HepG2 (cell line): ENCODE measurements at regions not wholly inside any gene's neighbourhood (a gene's known extent, or its start where the extent isn't known, plus 50 kb on each side); places are given as distances from the start of the nearest gene placed in this dataset.

Experiments
- ATAC-seq: fragments of 200-7000 bp; cut with Tn5 transposase; 3 replicates; pipeline ENCODE4 v1.9.1; 2020; ENCODE audit warnings: mild to moderate bottlenecking, moderate library complexity
- BruUV-seq: library from RNA; stranded (reverse); fragments of 400-500 nt; replicated peaks from 2 replicates; lab custom pipeline; 2021; lab: Mats Ljungman, UMichigan
- CTCF ChIA-PET: fragments of 300-600 bp; formaldehyde crosslinking; extraction: SDS; loops from one replicate; lab custom pipeline; 2021; ENCODE audit warnings: low total read pairs, inconsistent platforms, low intra/inter-chr PET ratio; lab: Yijun Ruan, JAX
- POLR2A ChIA-PET: fragments of 350-600 bp; sonication (Branson Sonifier 250); formaldehyde crosslinking; loops from one replicate; lab custom pipeline; 2020; ENCODE audit warnings: antibody characterized with exemption, inconsistent platforms; lab: Yijun Ruan, JAX
- DNase-seq: peaks from one replicate; pipeline ENCODE4 v3.0.0-alpha.2; 2015; ENCODE audit warnings: low spot score
- FAIRE-seq: peaks from 3 replicates; lab custom pipeline; 2011; peaks lifted over from hg19 to GRCh38; lab: Jason Lieb, UNC
- H2AFZ ChIP-seq: one replicate; pipeline ENCODE4 v1.6.1; 2011; ENCODE audit warnings: low read length, inconsistent platforms
- H3K27ac ChIP-seq: fragments of 300-600 bp; 3 replicates; pipeline ENCODE4 v1.8.0; 2011; ENCODE audit warnings: mixed run types, mild to moderate bottlenecking, mixed read lengths, low read length, inconsistent platforms; ENCODE audit not compliant: insufficient read depth; ENCODE audit errors: extremely low read length
- H3K27me3 ChIP-seq, 2 experiments: fragments of 200-600 bp in 1 of 2; 2 replicates in 1 of 2; 3 replicates in 1 of 2; pipeline versions ENCODE4 v1.6.0 to v1.8.0; 2011; ENCODE audit warnings: low read length in 2 of 2, mild to moderate bottlenecking in 2 of 2, moderate library complexity in 2 of 2, inconsistent platforms in 1 of 2; ENCODE audit not compliant: insufficient read depth in 2 of 2, control insufficient read depth in 1 of 2
- H3K36me3 ChIP-seq, 2 experiments: fragments of 200-600 bp in 1 of 2; replicated peaks in 1 of 2; 2 replicates in 1 of 2; 3 replicates in 1 of 2; pipeline versions ENCODE4 v1.5.1 to v1.8.0; 2011; ENCODE audit warnings: low read length in 2 of 2, inconsistent platforms in 1 of 2; ENCODE audit not compliant: insufficient read depth in 2 of 2, control insufficient read depth in 1 of 2
- H3K4me1 ChIP-seq: 2 replicates; pipeline ENCODE4 v1.5.1; 2012; ENCODE audit warnings: low read length, inconsistent platforms; ENCODE audit not compliant: insufficient read depth
- H3K4me2 ChIP-seq: 2 replicates; pipeline ENCODE4 v1.6.0; 2011; ENCODE audit warnings: low read depth, low read length, inconsistent platforms
- H3K4me3 ChIP-seq, 3 experiments: fragments of 200-600 bp in 1 of 3; sonication (generic), shearing (Covaris generic) in 1 of 3; replicated peaks in 1 of 3; 2 replicates each; pipeline ENCODE4 v1.5.1; 2011 to 2016; ENCODE audit warnings: low read length in 3 of 3, inconsistent platforms in 2 of 3, low read depth in 2 of 3, mild to moderate bottlenecking in 2 of 3, control low read depth in 1 of 3, mixed read lengths in 1 of 3; ENCODE audit not compliant: insufficient read depth in 1 of 3
- H3K79me2 ChIP-seq: one replicate; pipeline ENCODE4 v1.6.1; 2011; ENCODE audit warnings: low read length, inconsistent platforms; ENCODE audit not compliant: insufficient read depth
- H3K9ac ChIP-seq: 2 replicates; pipeline ENCODE4 v1.6.0; 2011; ENCODE audit warnings: mild to moderate bottlenecking, low read depth, low read length, inconsistent platforms; ENCODE audit not compliant: insufficient read depth
- H3K9me3 ChIP-seq: 2 replicates; pipeline ENCODE4 v1.5.1; 2012; ENCODE audit warnings: mild to moderate bottlenecking, low read length
- H4K20me1 ChIP-seq: 2 replicates; pipeline ENCODE4 v1.6.0; 2011; ENCODE audit warnings: inconsistent platforms, mild to moderate bottlenecking, low read length, moderate library complexity; ENCODE audit not compliant: insufficient read depth
- ATM ChIP-seq: fragments of 450-650 bp; IDR thresholded peaks from 2 replicates; pipeline ENCODE4 v1.7.1; 2017; ENCODE audit warnings: mild to moderate bottlenecking, borderline replicate concordance
- CBX1 ChIP-seq: IDR thresholded peaks from one replicate; pipeline ENCODE4 v1.6.1; 2016; ENCODE audit warnings: antibody characterized with exemption, low read depth
- HNRNPLL ChIP-seq: fragments of 200-400 bp; formaldehyde crosslinking; IDR thresholded peaks from 2 replicates; pipeline ENCODE4 v1.6.1; 2017; ENCODE audit warnings: mild to moderate bottlenecking, low read depth, low read length; ENCODE audit not compliant: poor library complexity, severe bottlenecking
- KDM1A ChIP-seq: IDR thresholded peaks from 2 replicates; pipeline ENCODE4 v1.6.1; 2016; ENCODE audit warnings: missing compliant biosample characterization
- NFE2L1 ChIP-seq: sonication (generic); formaldehyde crosslinking; IDR thresholded peaks from 2 replicates; pipeline ENCODE4 v1.4.0; 2020; ENCODE audit warnings: missing genetic modification reagents, mild to moderate bottlenecking, borderline replicate concordance
- RARG ChIP-seq: sonication (generic); formaldehyde crosslinking; IDR thresholded peaks from 2 replicates; pipeline ENCODE4 v1.4.0; 2020; ENCODE audit warnings: low read depth, mild to moderate bottlenecking, missing genetic modification reagents
- TCF12 ChIP-seq, 2 experiments: fragments of 450-650 bp in 1 of 2; sonication (generic) in 1 of 2; formaldehyde crosslinking in 1 of 2; IDR thresholded peaks; 2 replicates each; pipeline versions ENCODE4 v1.6.1 to v1.8.0; 2017 to 2022; ENCODE audit warnings: antibody characterized with exemption in 1 of 2, mild to moderate bottlenecking in 1 of 2, missing genetic modification reagents in 1 of 2, moderate library complexity in 1 of 2
- ZFAT ChIP-seq: sonication (generic); formaldehyde crosslinking; conservative IDR thresholded peaks from 2 replicates; pipeline ENCODE4 v1.8.1; 2023; ENCODE audit warnings: missing genetic modification reagents, inconsistent platforms
- ZNF75D ChIP-seq: sonication (generic); formaldehyde crosslinking; IDR thresholded peaks from 2 replicates; pipeline ENCODE4 v1.8.1; 2023; ENCODE audit warnings: missing genetic modification reagents, mild to moderate bottlenecking, borderline replicate concordance
- ZSCAN29 ChIP-seq: sonication (generic); formaldehyde crosslinking; conservative IDR thresholded peaks from 2 replicates; pipeline ENCODE4 v1.4.0; 2020; ENCODE audit warnings: mild to moderate bottlenecking, missing genetic modification reagents
- ZZZ3 ChIP-seq: sonication (generic); formaldehyde crosslinking; IDR thresholded peaks from 2 replicates; pipeline ENCODE4 v1.4.0; 2020; ENCODE audit warnings: missing genetic modification reagents, mild to moderate bottlenecking, borderline replicate concordance
- WGBS: methylation state at CpG from one replicate; pipeline ENCODE4 v1.1.6; 2017; ENCODE audit warnings: low lambda C conversion rate; 5-methylcytosine and 5-hydroxymethylcytosine counted together
- in situ Hi-C: cut with HindIII; loops from 2 replicates; pipeline ENCODE4 v1.10.0; 2017; ENCODE audit warnings: low pct_unique_long_range_greater_than_20kb; ENCODE audit not compliant: extremely low pct_ligation_motif_present
- intact Hi-C: fragments of 100-400 bp; cut with micrococcal nuclease; formaldehyde crosslinking; loops from one replicate; pipeline ENCODE4 v1.10.0; 2022; ENCODE audit not compliant: unreplicated experiment
- TF ChIP-seq, protein P1 (sequence below): IDR thresholded peaks from 2 replicates; pipeline ENCODE4 v1.6.1; 2018; ENCODE audit warnings: missing genetic modification reagents, mild to moderate bottlenecking, missing compliant biosample characterization
- TF ChIP-seq, protein P2 (sequence below): IDR thresholded peaks from 2 replicates; pipeline ENCODE4 v1.6.1; 2018; ENCODE audit warnings: missing genetic modification reagents
- TF ChIP-seq, protein P3 (sequence below): sonication (generic); formaldehyde crosslinking; IDR thresholded peaks from 2 replicates; pipeline ENCODE4 v1.9.0; 2021; ENCODE audit warnings: missing genetic modification reagents, mild to moderate bottlenecking, borderline replicate concordance

DNA sequence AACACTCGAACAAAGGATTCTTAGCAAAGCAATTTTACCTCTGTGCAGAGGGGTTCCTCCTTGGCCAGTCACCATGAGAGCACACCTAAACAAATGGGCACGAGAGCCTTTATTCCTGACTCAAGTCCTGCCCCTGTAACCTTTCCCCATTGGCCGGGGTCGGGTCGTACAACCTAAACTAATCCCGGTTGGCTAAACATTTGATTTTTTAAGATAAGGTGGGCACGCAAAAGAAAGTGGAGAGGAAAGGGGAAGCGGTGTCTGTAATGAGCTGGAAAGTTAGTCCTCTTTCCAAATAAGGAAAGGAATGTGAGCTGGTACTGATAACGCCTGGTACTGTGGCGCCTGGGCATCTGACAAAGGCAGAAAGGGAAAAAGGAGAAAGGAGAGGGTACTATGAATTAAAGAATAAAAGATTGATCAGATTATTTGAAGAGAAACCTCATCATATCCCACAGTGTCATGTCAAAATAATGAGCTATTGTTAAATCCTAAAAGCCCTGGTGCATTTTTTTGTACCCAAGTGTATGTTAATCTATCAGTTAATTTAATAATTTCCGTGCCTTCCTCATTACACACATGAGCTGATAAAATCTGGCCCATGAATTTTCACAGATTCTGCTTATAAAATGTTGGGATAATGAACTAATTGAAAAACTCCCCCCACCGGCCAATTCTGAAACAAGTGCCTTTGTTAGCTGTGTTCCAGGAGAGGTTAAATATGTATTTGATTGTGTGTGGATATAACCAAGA, 335.7 kb downstream of the RFC3 start:
- in situ Hi-C loops (no loop called here), intact Hi-C loops (no loop called here)
- Histone ChIP-seq H3K27me3 (no peaks in the 10 kb centered on the region), H4K20me1 (no peaks in the 10 kb centered on the region), H2AFZ (no peak overlapping the region), H3K9me3 (no peaks in the 10 kb centered on the region), H3K4me2 (no peak overlapping the region), H3K4me3 (no peak overlapping the region), H3K9ac (no peak overlapping the region), H3K4me1 (peaks cover 20% of the 10 kb centered on the region), H3K36me3 (no peaks in the 10 kb centered on the region), H3K27ac (no peak overlapping the region), H3K79me2 (no peaks in the 10 kb centered on the region)
- TF ChIP-seq TCF12 (IDR thresholded peaks at IDR 0.05) (no peak), TCF12 (CRISPR knock-in tag; IDR thresholded peaks at IDR 0.05) (no peak), ZZZ3 (CRISPR knock-in tag) (no peak), CBX1 (no peak)
- no peak for DNase-seq
- POLR2A ChIA-PET: no interaction called here
- ATAC-seq: no peak
- 33% methylated on average over 12 of the region's 12 CpGs for WGBS
- BruUV-seq: no TSS peak
- CTCF ChIA-PET: no interaction called here
- FAIRE-seq: no peak

DNA sequence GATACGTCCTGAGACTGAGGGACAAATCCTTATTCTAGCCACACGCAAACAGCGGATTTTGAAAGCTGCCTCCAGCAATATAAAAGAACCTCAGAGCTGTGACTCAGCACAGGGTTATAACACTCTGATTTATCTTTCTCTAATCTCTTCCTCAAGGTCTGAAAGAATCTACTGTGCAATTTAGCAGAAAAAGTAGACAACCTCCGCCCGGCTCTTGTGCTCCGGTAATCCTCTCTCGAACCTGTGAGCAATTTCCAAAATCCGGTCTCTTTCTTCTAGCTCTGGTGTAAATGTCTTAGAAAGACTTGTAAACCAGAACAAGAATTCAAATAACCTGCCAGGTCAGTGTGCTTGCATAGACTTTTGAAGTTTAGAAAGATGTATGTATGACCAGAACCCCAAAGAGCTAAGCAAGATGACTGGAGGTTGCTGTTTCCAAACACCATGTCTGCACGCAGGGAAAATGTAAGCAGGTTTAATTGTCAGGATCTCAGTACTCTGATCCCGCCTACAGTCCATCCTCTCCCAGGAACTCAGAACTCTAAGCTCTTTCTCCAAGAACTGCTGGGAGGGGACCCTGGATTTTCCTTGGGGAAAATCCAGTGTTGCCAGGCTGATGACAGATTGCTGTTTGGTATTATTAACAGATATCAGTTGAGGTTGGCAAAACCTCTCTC, 338.1 kb downstream of the RFC3 start:
- peaks cover 20% of the 10 kb centered on the region for H3K4me1 ChIP-seq
- POLR2A ChIA-PET: no interaction called here
- H3K9ac ChIP-seq: no peak overlapping the region
- H3K9me3 ChIP-seq: no peaks in the 10 kb centered on the region
- no peaks in the 10 kb centered on the region for H3K79me2 ChIP-seq
- 53% methylated on average over 10 of the region's 10 CpGs for WGBS
- DNase-seq (no peak), FAIRE-seq (no peak), ATAC-seq (no peak; the same call in 2 of the 3 replicates)
- CTCF ChIA-PET: no interaction called here
- H3K36me3 ChIP-seq: no peaks in the 10 kb centered on the region
- in situ Hi-C loops: no loop called here
- BruUV-seq: no TSS peak
- H3K27me3 ChIP-seq: no peaks in the 10 kb centered on the region
- H3K27ac ChIP-seq: no peak overlapping the region
- intact Hi-C loops: no loop called here
- H2AFZ ChIP-seq: no peak overlapping the region
- H3K4me3 ChIP-seq: no peak overlapping the region
- H4K20me1 ChIP-seq: no peaks in the 10 kb centered on the region
- H3K4me2 ChIP-seq: no peak overlapping the region; the same call in 1 of the 2 replicates
- TF ChIP-seq ZFAT (CRISPR knock-in tag) (no peak), NFE2L1 (no peak), KDM1A (CRISPR knock-in tag) (no peak), RARG (CRISPR knock-in tag) (no peak), ATM (no peak), ZSCAN29 (CRISPR knock-in tag) (no peak), ZNF75D (CRISPR knock-in tag) (no peak), HNRNPLL (no peak)
- TF ChIP-seq, protein P1, sequence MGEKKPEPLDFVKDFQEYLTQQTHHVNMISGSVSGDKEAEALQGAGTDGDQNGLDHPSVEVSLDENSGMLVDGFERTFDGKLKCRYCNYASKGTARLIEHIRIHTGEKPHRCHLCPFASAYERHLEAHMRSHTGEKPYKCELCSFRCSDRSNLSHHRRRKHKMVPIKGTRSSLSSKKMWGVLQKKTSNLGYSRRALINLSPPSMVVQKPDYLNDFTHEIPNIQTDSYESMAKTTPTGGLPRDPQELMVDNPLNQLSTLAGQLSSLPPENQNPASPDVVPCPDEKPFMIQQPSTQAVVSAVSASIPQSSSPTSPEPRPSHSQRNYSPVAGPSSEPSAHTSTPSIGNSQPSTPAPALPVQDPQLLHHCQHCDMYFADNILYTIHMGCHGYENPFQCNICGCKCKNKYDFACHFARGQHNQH (CRISPR knock-in tag): no peak
- TF ChIP-seq, protein P2, sequence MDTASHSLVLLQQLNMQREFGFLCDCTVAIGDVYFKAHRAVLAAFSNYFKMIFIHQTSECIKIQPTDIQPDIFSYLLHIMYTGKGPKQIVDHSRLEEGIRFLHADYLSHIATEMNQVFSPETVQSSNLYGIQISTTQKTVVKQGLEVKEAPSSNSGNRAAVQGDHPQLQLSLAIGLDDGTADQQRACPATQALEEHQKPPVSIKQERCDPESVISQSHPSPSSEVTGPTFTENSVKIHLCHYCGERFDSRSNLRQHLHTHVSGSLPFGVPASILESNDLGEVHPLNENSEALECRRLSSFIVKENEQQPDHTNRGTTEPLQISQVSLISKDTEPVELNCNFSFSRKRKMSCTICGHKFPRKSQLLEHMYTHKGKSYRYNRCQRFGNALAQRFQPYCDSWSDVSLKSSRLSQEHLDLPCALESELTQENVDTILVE (CRISPR knock-in tag): no peak
- TF ChIP-seq, protein P3, sequence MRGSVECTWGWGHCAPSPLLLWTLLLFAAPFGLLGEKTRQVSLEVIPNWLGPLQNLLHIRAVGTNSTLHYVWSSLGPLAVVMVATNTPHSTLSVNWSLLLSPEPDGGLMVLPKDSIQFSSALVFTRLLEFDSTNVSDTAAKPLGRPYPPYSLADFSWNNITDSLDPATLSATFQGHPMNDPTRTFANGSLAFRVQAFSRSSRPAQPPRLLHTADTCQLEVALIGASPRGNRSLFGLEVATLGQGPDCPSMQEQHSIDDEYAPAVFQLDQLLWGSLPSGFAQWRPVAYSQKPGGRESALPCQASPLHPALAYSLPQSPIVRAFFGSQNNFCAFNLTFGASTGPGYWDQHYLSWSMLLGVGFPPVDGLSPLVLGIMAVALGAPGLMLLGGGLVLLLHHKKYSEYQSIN (CRISPR knock-in tag): no peak
